ENCODE measurements at regions not wholly inside any gene's neighbourhood (a gene's known extent, or its start where the extent isn't known, plus 50 kb on each side); places are given as distances from the start of the nearest gene placed in this dataset.
A peak's percentile ranks its signal among the peaks of the same experiment; 100 is the strongest.

GRCh38 chr17:77327566-77328464 is 187.0 kb downstream of the SEC14L1 start:
- ATAC-seq (ENCODE audit: low FRiP score) (no peak), DNase-seq (no peak)
- no peaks in the 10 kb centered on the region for H3K27me3 ChIP-seq (ENCODE audit: control insufficient read depth in 1 of 2, insufficient read depth in 2 of 2, low read length in 1 of 2)
- no peak overlapping the region for H3K4me3 ChIP-seq (ENCODE audit: low read length in 2 of 2)
- H3K27ac ChIP-seq (ENCODE audit: low read depth in 1 of 2, low read length in 2 of 2), result no peak overlapping the region
- intact Hi-C loops (cut with DNase I), result loop anchor here (5.0 kb wide), 3 partner anchors 39 to 99 kb away; no protein-coding TSS in a partner anchor
- H3K4me1 ChIP-seq (ENCODE audit: control insufficient read depth in 1 of 2, insufficient read depth in 2 of 2, low read length in 2 of 2), result no peaks in the 10 kb centered on the region
- WGBS, 2 donors, result 90% methylated on average over 29 of the region's 29 CpGs
- H3K36me3 ChIP-seq (ENCODE audit: control insufficient read depth in 1 of 2, insufficient read depth in 2 of 2, low read length in 1 of 2), result no peaks in the 10 kb centered on the region
- no peaks in the 10 kb centered on the region for H3K9me3 ChIP-seq (ENCODE audit: control insufficient read depth, low read length)

- H3K9me3 ChIP-seq (ENCODE audit: control insufficient read depth, low read length), result no peaks in the 10 kb centered on the region
- no peak overlapping the region for H3K27ac ChIP-seq (ENCODE audit: low read depth in 1 of 2, low read length in 2 of 2)
- WGBS, 2 donors, result 91% methylated on average over 15 of the region's 15 CpGs
- intact Hi-C loops (cut with DNase I), result loop anchor here (5.0 kb wide), 3 partner anchors 38 to 98 kb away; no protein-coding TSS in a partner anchor
- H3K36me3 ChIP-seq (ENCODE audit: control insufficient read depth in 1 of 2, insufficient read depth in 2 of 2, low read length in 1 of 2), result no peaks in the 10 kb centered on the region
- no peaks in the 10 kb centered on the region for H3K27me3 ChIP-seq (ENCODE audit: control insufficient read depth in 1 of 2, insufficient read depth in 2 of 2, low read length in 1 of 2)
- no peak for DNase-seq
- no peaks in the 10 kb centered on the region for H3K4me1 ChIP-seq (ENCODE audit: control insufficient read depth in 1 of 2, insufficient read depth in 2 of 2, low read length in 2 of 2)
- no peak for ATAC-seq (ENCODE audit: low FRiP score)
- no peak overlapping the region for H3K4me3 ChIP-seq (ENCODE audit: low read length in 2 of 2)
These were observed 188.3 kb downstream of the SEC14L1 start for GRCh38 chr17:77328823-77329740.

GRCh38 chr17:77329741-77330531 is 189.2 kb downstream of the SEC14L1 start:
- WGBS, 2 donors, result 84 to 87% methylated on average over 18 to 21 of the region's 21 CpGs
- intact Hi-C loops (cut with DNase I), result loop anchor here (5.0 kb wide), 4 partner anchors 37 to 97 kb away; no protein-coding TSS in a partner anchor
- Histone ChIP-seq H3K9me3 (ENCODE audit: control insufficient read depth, low read length) (no peaks in the 10 kb centered on the region), H3K4me3 (ENCODE audit: low read length in 2 of 2) (no peak overlapping the region), H3K27me3 (ENCODE audit: control insufficient read depth in 1 of 2, insufficient read depth in 2 of 2, low read length in 1 of 2) (no peaks in the 10 kb centered on the region), H3K36me3 (ENCODE audit: control insufficient read depth in 1 of 2, insufficient read depth in 2 of 2, low read length in 1 of 2) (no peaks in the 10 kb centered on the region), H3K27ac (ENCODE audit: low read depth in 1 of 2, low read length in 2 of 2) (no peak overlapping the region), H3K4me1 (ENCODE audit: control insufficient read depth in 1 of 2, insufficient read depth in 2 of 2, low read length in 2 of 2) (no peaks in the 10 kb centered on the region)
- DNase-seq (no peak), ATAC-seq (ENCODE audit: low FRiP score) (no peak)

- Histone ChIP-seq H3K4me3 (ENCODE audit: low read length in 2 of 2) (no peak overlapping the region), H3K36me3 (ENCODE audit: control insufficient read depth in 1 of 2, insufficient read depth in 2 of 2, low read length in 1 of 2) (no peaks in the 10 kb centered on the region), H3K4me1 (ENCODE audit: control insufficient read depth in 1 of 2, insufficient read depth in 2 of 2, low read length in 2 of 2) (no peaks in the 10 kb centered on the region), H3K27ac (ENCODE audit: low read depth in 1 of 2, low read length in 2 of 2) (no peak overlapping the region), H3K27me3 (ENCODE audit: control insufficient read depth in 1 of 2, insufficient read depth in 2 of 2, low read length in 1 of 2) (no peaks in the 10 kb centered on the region), H3K9me3 (ENCODE audit: control insufficient read depth, low read length) (no peaks in the 10 kb centered on the region)
- DNase-seq, result no peak
- ATAC-seq (ENCODE audit: low FRiP score), result no peak
- 83 to 89% methylated on average over 10 of the region's 10 CpGs for WGBS, 2 donors
- intact Hi-C loops (cut with DNase I), result loop anchor here (1.0 to 5.0 kb wide), 3 partner anchors 77 to 165 kb away; no protein-coding TSS in a partner anchor
These were observed 189.9 kb downstream of the SEC14L1 start for GRCh38 chr17:77330602-77331081.

GRCh38 chr17:77331301-77331864 is 190.6 kb downstream of the SEC14L1 start:
- H3K4me1 ChIP-seq (ENCODE audit: control insufficient read depth in 1 of 2, insufficient read depth in 2 of 2, low read length in 2 of 2), result no peaks in the 10 kb centered on the region
- H3K27me3 ChIP-seq (ENCODE audit: control insufficient read depth in 1 of 2, insufficient read depth in 2 of 2, low read length in 1 of 2), result no peaks in the 10 kb centered on the region
- WGBS, 2 donors, result 9 to 10% methylated on average over 21 to 23 of the region's 23 CpGs

GRCh38 chr17:77332034-77332971 is 191.5 kb downstream of the SEC14L1 start:
- peaks cover 1% of the 10 kb centered on the region for H3K9me3 ChIP-seq (ENCODE audit: control insufficient read depth, low read length)
- no peak overlapping the region for H3K27ac ChIP-seq (ENCODE audit: low read depth in 1 of 2, low read length in 2 of 2)
- no peak for DNase-seq
- no peaks in the 10 kb centered on the region for H3K27me3 ChIP-seq (ENCODE audit: control insufficient read depth in 1 of 2, insufficient read depth in 2 of 2, low read length in 1 of 2)
- intact Hi-C loops (cut with DNase I), result loop anchor here in 1 of 2 donors (5.0 kb wide), 1 partner anchor 75 kb away; no protein-coding TSS in a partner anchor
- H3K36me3 ChIP-seq (ENCODE audit: control insufficient read depth in 1 of 2, insufficient read depth in 2 of 2, low read length in 1 of 2), result no peaks in the 10 kb centered on the region
- H3K4me1 ChIP-seq (ENCODE audit: control insufficient read depth in 1 of 2, insufficient read depth in 2 of 2, low read length in 2 of 2), result no peaks in the 10 kb centered on the region
- ATAC-seq (ENCODE audit: low FRiP score), result no peak
- H3K4me3 ChIP-seq (ENCODE audit: low read length in 2 of 2), result no peak overlapping the region
- 87 to 90% methylated on average over 13 of the region's 13 CpGs for WGBS, 2 donors

More at GRCh38 chr17:77331301-77331864, 190.6 kb downstream of the SEC14L1 start:
- intact Hi-C loops (cut with DNase I), result loop anchor here (1.0 to 5.0 kb wide), 3 partner anchors 76 to 164 kb away; no protein-coding TSS in a partner anchor
- Histone ChIP-seq H3K9me3 (ENCODE audit: control insufficient read depth, low read length) (no peaks in the 10 kb centered on the region), H3K36me3 (ENCODE audit: control insufficient read depth in 1 of 2, insufficient read depth in 2 of 2, low read length in 1 of 2) (no peaks in the 10 kb centered on the region), H3K4me3 (ENCODE audit: low read length in 2 of 2) (no peak overlapping the region), H3K27ac (ENCODE audit: low read depth in 1 of 2, low read length in 2 of 2) (no peak overlapping the region)
- ATAC-seq (ENCODE audit: low FRiP score) (peak; percentile 92), DNase-seq (peak; percentile 95 to 99)

- Histone ChIP-seq H3K9me3 (ENCODE audit: control insufficient read depth, low read length) (peaks cover 1% of the 10 kb centered on the region), H3K36me3 (ENCODE audit: control insufficient read depth in 1 of 2, insufficient read depth in 2 of 2, low read length in 1 of 2) (no peaks in the 10 kb centered on the region), H3K27me3 (ENCODE audit: control insufficient read depth in 1 of 2, insufficient read depth in 2 of 2, low read length in 1 of 2) (no peaks in the 10 kb centered on the region), H3K4me1 (ENCODE audit: control insufficient read depth in 1 of 2, insufficient read depth in 2 of 2, low read length in 2 of 2) (no peaks in the 10 kb centered on the region), H3K4me3 (ENCODE audit: low read length in 2 of 2) (no peak overlapping the region), H3K27ac (ENCODE audit: low read depth in 1 of 2, low read length in 2 of 2) (no peak overlapping the region)
- no peak for DNase-seq
- intact Hi-C loops (cut with DNase I), result loop anchor here in 1 of 2 donors (5.0 kb wide), 1 partner anchor 74 kb away; no protein-coding TSS in a partner anchor
- WGBS, 2 donors, result 85 to 89% methylated on average over 7 of the region's 7 CpGs
- no peak for ATAC-seq (ENCODE audit: low FRiP score)
These were observed 192.4 kb downstream of the SEC14L1 start for GRCh38 chr17:77332981-77333685.
